Fibroblast of lung (primary cell): ENCODE measurements at regions not wholly inside any gene's neighbourhood (a gene's known extent, or its start where the extent isn't known, plus 50 kb on each side); places are given as distances from the start of the nearest gene placed in this dataset.

Experiments
- DNase-seq, 2 donors: peaks; one replicate each; pipeline versions ENCODE4 v3.0.0 to v3.0.0-alpha.2; 2010; ENCODE audit warnings: low read depth in 2 of 2
- H2AFZ ChIP-seq: 2 replicates; pipeline ENCODE4 v1.5.1; 2012; ENCODE audit warnings: low read length, control low read depth, inconsistent platforms
- H3K27ac ChIP-seq: 2 replicates; pipeline ENCODE4 v1.5.1; 2011; ENCODE audit warnings: low read length, control low read depth; ENCODE audit not compliant: insufficient read depth
- H3K27me3 ChIP-seq: 2 replicates; pipeline ENCODE4 v1.5.1; 2011; ENCODE audit warnings: mild to moderate bottlenecking, low read length; ENCODE audit not compliant: control insufficient read depth, insufficient read depth
- H3K36me3 ChIP-seq: 2 replicates; pipeline ENCODE4 v1.5.1; 2011; ENCODE audit warnings: low read length; ENCODE audit not compliant: control insufficient read depth, insufficient read depth
- H3K4me1 ChIP-seq: 2 replicates; pipeline ENCODE4 v1.5.1; 2011; ENCODE audit warnings: low read length; ENCODE audit not compliant: control insufficient read depth, insufficient read depth; ENCODE audit errors: extremely low read depth
- H3K4me2 ChIP-seq: 2 replicates; pipeline ENCODE4 v1.5.1; 2011; ENCODE audit warnings: low read length, control low read depth; ENCODE audit not compliant: insufficient read depth; ENCODE audit errors: extremely low read depth
- H3K4me3 ChIP-seq, 4 experiments: fragments of 200-600 bp in 1 of 4; sonication (generic) in 1 of 4; replicated peaks in 1 of 4; 2 replicates each; pipeline ENCODE4 v1.5.1; 2011 to 2016; ENCODE audit warnings: low read length in 4 of 4, low read depth in 3 of 4, mild to moderate bottlenecking in 3 of 4, control low read depth in 2 of 4, inconsistent platforms in 1 of 4, mixed read lengths in 1 of 4; ENCODE audit not compliant: insufficient read depth in 1 of 4; ENCODE audit errors: control extremely low read depth in 1 of 4
- H3K79me2 ChIP-seq: 2 replicates; pipeline ENCODE4 v1.5.1; 2012; ENCODE audit warnings: mild to moderate bottlenecking, low read length, inconsistent platforms; ENCODE audit not compliant: control insufficient read depth, insufficient read depth
- H3K9ac ChIP-seq: 2 replicates; pipeline ENCODE4 v1.5.1; 2011; ENCODE audit warnings: mild to moderate bottlenecking, low read length, control low read depth; ENCODE audit not compliant: insufficient read depth
- H3K9me3 ChIP-seq: 2 replicates; pipeline ENCODE4 v1.5.1; 2012; ENCODE audit warnings: low read depth, low read length; ENCODE audit not compliant: control insufficient read depth, insufficient read depth
- H4K20me1 ChIP-seq: 2 replicates; pipeline ENCODE4 v1.5.1; 2011; ENCODE audit warnings: low read length; ENCODE audit not compliant: control insufficient read depth, insufficient read depth; ENCODE audit errors: extremely low read depth
- CTCF ChIP-seq, 2 donors: IDR thresholded peaks in 1 of 2; conservative IDR thresholded peaks in 1 of 2; 1 replicate in 1 of 2; 2 replicates in 1 of 2; pipeline ENCODE4 v1.5.1; 2011 to 2012; ENCODE audit warnings: low read length in 2 of 2, control low read depth in 1 of 2, inconsistent platforms in 1 of 2, low read depth in 1 of 2, mild to moderate bottlenecking in 1 of 2
- EZH2 ChIP-seq: IDR thresholded peaks from 2 replicates; pipeline ENCODE4 v1.5.1; 2012; ENCODE audit warnings: low read length, control low read depth, mild to moderate bottlenecking; ENCODE audit errors: missing control alignments

GRCh38 chr12:38156497-38157245 is 159.9 kb upstream of the ALG10B start:
- H3K27me3 ChIP-seq, result no peaks in the 10 kb centered on the region
- H3K36me3 ChIP-seq, result no peaks in the 10 kb centered on the region
- no peak for TF ChIP-seq EZH2
- no peak overlapping the region for H3K9ac ChIP-seq
- no peaks in the 10 kb centered on the region for H4K20me1 ChIP-seq
- H3K4me1 ChIP-seq, result no peaks in the 10 kb centered on the region
- no peak overlapping the region for H3K4me3 ChIP-seq
- no peak overlapping the region for H3K27ac ChIP-seq
- H3K9me3 ChIP-seq, result no peaks in the 10 kb centered on the region
- no peak overlapping the region for H2AFZ ChIP-seq
- DNase-seq, result no peak
- H3K4me2 ChIP-seq, result no peak overlapping the region
- no peaks in the 10 kb centered on the region for H3K79me2 ChIP-seq

GRCh38 chr12:38157274-38157932 is 159.2 kb upstream of the ALG10B start:
- Histone ChIP-seq H3K9ac (no peak overlapping the region), H3K27ac (no peak overlapping the region), H2AFZ (no peak overlapping the region), H3K79me2 (no peaks in the 10 kb centered on the region), H3K4me1 (no peaks in the 10 kb centered on the region), H3K4me2 (no peak overlapping the region), H4K20me1 (no peaks in the 10 kb centered on the region), H3K9me3 (no peaks in the 10 kb centered on the region), H3K36me3 (no peaks in the 10 kb centered on the region), H3K4me3 (no peak overlapping the region), H3K27me3 (no peaks in the 10 kb centered on the region)
- TF ChIP-seq EZH2 (no peak), CTCF (conservative IDR thresholded peaks at IDR 0.05 in 1 of 2, IDR thresholded peaks at IDR 0.05 in 1 of 2; ENCODE audit: low read depth in 1 of 2, low read length in 2 of 2) (no peak)
- no peak for DNase-seq

GRCh38 chr12:38157933-38158401 is 158.6 kb upstream of the ALG10B start:
- no peak overlapping the region for H2AFZ ChIP-seq

More at GRCh38 chr12:38157933-38158401, 158.6 kb upstream of the ALG10B start:
- H3K36me3 ChIP-seq, result no peaks in the 10 kb centered on the region
- H3K27ac ChIP-seq, result no peak overlapping the region
- H3K79me2 ChIP-seq, result no peaks in the 10 kb centered on the region
- no peaks in the 10 kb centered on the region for H3K9me3 ChIP-seq
- H4K20me1 ChIP-seq, result no peaks in the 10 kb centered on the region
- no peak overlapping the region for H3K4me3 ChIP-seq
- no peak overlapping the region for H3K9ac ChIP-seq
- no peak for TF ChIP-seq EZH2
- TF ChIP-seq CTCF (conservative IDR thresholded peaks at IDR 0.05 in 1 of 2, IDR thresholded peaks at IDR 0.05 in 1 of 2; ENCODE audit: low read depth in 1 of 2, low read length in 2 of 2), result no peak
- no peak overlapping the region for H3K4me2 ChIP-seq
- no peaks in the 10 kb centered on the region for H3K4me1 ChIP-seq
- no peaks in the 10 kb centered on the region for H3K27me3 ChIP-seq
- no peak for DNase-seq
